HEK293 (cell line): ENCODE measurements at regions not wholly inside any gene's neighbourhood (a gene's known extent, or its start where the extent isn't known, plus 50 kb on each side); places are given as distances from the start of the nearest gene placed in this dataset.

Experiments
- ZNF292 ChIP-seq: fragments of 450-650 bp; formaldehyde crosslinking; IDR thresholded peaks from 2 replicates; pipeline ENCODE4 v1.5.1; 2016; ENCODE audit warnings: low read depth, missing biosample characterization, missing genetic modification characterization, borderline replicate concordance
- ZNF423 ChIP-seq: fragments of 450-650 bp; formaldehyde crosslinking; IDR thresholded peaks from 2 replicates; pipeline ENCODE4 v1.5.1; 2016; ENCODE audit warnings: missing biosample characterization, missing genetic modification characterization
- TF ChIP-seq, protein P1 (sequence below): fragments of 450-650 bp; formaldehyde crosslinking; IDR thresholded peaks from 2 replicates; pipeline ENCODE4 v1.5.1; 2016; ENCODE audit warnings: missing biosample characterization, missing genetic modification characterization

DNA sequence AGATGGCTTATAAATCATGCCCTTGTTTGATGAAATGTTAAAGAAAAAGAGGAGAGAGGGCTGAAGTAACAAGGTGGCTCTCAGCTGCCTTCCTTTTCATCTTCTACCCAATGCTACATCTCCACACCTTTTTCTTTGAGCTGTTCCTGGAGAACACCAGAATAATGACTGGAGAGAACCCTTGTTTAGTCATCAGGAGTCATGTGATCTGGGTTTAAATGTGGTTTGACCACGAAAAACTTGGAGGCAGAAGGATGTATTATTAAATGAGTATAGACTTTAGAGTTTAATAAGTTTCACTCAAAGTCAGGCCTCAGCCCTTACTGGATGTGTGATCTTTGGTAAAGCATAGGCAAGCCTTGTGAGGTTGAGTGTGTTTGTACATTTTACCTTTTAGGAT lies 230.3 kb upstream of the TBL1XR1 start:
- TF ChIP-seq, protein P1, sequence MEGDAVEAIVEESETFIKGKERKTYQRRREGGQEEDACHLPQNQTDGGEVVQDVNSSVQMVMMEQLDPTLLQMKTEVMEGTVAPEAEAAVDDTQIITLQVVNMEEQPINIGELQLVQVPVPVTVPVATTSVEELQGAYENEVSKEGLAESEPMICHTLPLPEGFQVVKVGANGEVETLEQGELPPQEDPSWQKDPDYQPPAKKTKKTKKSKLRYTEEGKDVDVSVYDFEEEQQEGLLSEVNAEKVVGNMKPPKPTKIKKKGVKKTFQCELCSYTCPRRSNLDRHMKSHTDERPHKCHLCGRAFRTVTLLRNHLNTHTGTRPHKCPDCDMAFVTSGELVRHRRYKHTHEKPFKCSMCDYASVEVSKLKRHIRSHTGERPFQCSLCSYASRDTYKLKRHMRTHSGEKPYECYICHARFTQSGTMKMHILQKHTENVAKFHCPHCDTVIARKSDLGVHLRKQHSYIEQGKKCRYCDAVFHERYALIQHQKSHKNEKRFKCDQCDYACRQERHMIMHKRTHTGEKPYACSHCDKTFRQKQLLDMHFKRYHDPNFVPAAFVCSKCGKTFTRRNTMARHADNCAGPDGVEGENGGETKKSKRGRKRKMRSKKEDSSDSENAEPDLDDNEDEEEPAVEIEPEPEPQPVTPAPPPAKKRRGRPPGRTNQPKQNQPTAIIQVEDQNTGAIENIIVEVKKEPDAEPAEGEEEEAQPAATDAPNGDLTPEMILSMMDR (tag by site-specific recombination): no peak
- TF ChIP-seq ZNF292 (tag by site-specific recombination): no peak
- TF ChIP-seq ZNF423 (tag by site-specific recombination): no peak
